ENCODE measurements at regions not wholly inside any gene's neighbourhood (a gene's known extent, or its start where the extent isn't known, plus 50 kb on each side); places are given as distances from the start of the nearest gene placed in this dataset.

GRCh38 chr6:14440940-14441781 lies 323.6 kb downstream of the CD83 start:
- no peak for DNase-seq (ENCODE audit: low read depth in 1 of 2, low spot score in 1 of 2)
- TF ChIP-seq SPI1 (IDR thresholded peaks at IDR 0.05; ENCODE audit: borderline replicate concordance, low read depth) (no peak), CTCF (IDR thresholded peaks at IDR 0.05; ENCODE audit: insufficient read depth, low read length) (no peak), REST (IDR thresholded peaks at IDR 0.05; ENCODE audit: insufficient replicate concordance, low read depth) (no peak), GABPA (IDR thresholded peaks at IDR 0.05; ENCODE audit: low read depth) (no peak), POLR2AphosphoS5 (IDR thresholded peaks at IDR 0.05; ENCODE audit: low read depth) (no peak)
- Histone ChIP-seq H3K27ac (replicated peaks) (no peak overlapping the region), H3K27me3 (ENCODE audit: insufficient read depth, poor library complexity, severe bottlenecking) (no peaks in the 10 kb centered on the region), H3K4me3 (replicated peaks; ENCODE audit: insufficient read depth, low read length) (no peak overlapping the region)

GRCh38 chr6:14442242-14442641 lies 324.7 kb downstream of the CD83 start:
- no peak overlapping the region for H3K4me3 ChIP-seq (replicated peaks; ENCODE audit: insufficient read depth, low read length)
- peak in 1 of 2 experiments; percentile 60 for DNase-seq (ENCODE audit: low read depth in 1 of 2, low spot score in 1 of 2)
- no peak overlapping the region for H3K27ac ChIP-seq (replicated peaks)
- TF ChIP-seq SPI1 (IDR thresholded peaks at IDR 0.05; ENCODE audit: borderline replicate concordance, low read depth) (peak; percentile 86), POLR2AphosphoS5 (IDR thresholded peaks at IDR 0.05; ENCODE audit: low read depth) (no peak)
- H3K27me3 ChIP-seq (ENCODE audit: insufficient read depth, poor library complexity, severe bottlenecking): no peaks in the 10 kb centered on the region

- DNase-seq (ENCODE audit: low read depth in 1 of 2, low spot score in 1 of 2): no peak
- TF ChIP-seq POLR2AphosphoS5 (IDR thresholded peaks at IDR 0.05; ENCODE audit: low read depth) (no peak), CTCF (IDR thresholded peaks at IDR 0.05; ENCODE audit: insufficient read depth, low read length) (no peak), SPI1 (IDR thresholded peaks at IDR 0.05; ENCODE audit: borderline replicate concordance, low read depth) (no peak), GABPA (IDR thresholded peaks at IDR 0.05; ENCODE audit: low read depth) (no peak), REST (IDR thresholded peaks at IDR 0.05; ENCODE audit: insufficient replicate concordance, low read depth) (no peak)
Measured at GRCh38 chr6:14443629-14444268, 326.2 kb downstream of the CD83 start.

GRCh38 chr6:14444295-14444972 lies 326.9 kb downstream of the CD83 start:
- no peaks in the 10 kb centered on the region for H3K27me3 ChIP-seq (ENCODE audit: insufficient read depth, poor library complexity, severe bottlenecking)
- DNase-seq (ENCODE audit: low read depth in 1 of 2, low spot score in 1 of 2): no peak
- TF ChIP-seq CTCF (IDR thresholded peaks at IDR 0.05; ENCODE audit: insufficient read depth, low read length): no peak
- no peak for TF ChIP-seq GABPA (IDR thresholded peaks at IDR 0.05; ENCODE audit: low read depth)
- TF ChIP-seq SPI1 (IDR thresholded peaks at IDR 0.05; ENCODE audit: borderline replicate concordance, low read depth): no peak
- TF ChIP-seq POLR2AphosphoS5 (IDR thresholded peaks at IDR 0.05; ENCODE audit: low read depth): no peak
- no peak for TF ChIP-seq REST (IDR thresholded peaks at IDR 0.05; ENCODE audit: insufficient replicate concordance, low read depth)

More at GRCh38 chr6:14443629-14444268, 326.2 kb downstream of the CD83 start:
- no peaks in the 10 kb centered on the region for H3K27me3 ChIP-seq (ENCODE audit: insufficient read depth, poor library complexity, severe bottlenecking)
- no peak overlapping the region for H3K4me3 ChIP-seq (replicated peaks; ENCODE audit: insufficient read depth, low read length)
- H3K27ac ChIP-seq (replicated peaks): no peak overlapping the region

More at GRCh38 chr6:14444295-14444972, 326.9 kb downstream of the CD83 start:
- no peak overlapping the region for H3K4me3 ChIP-seq (replicated peaks; ENCODE audit: insufficient read depth, low read length)
- H3K27ac ChIP-seq (replicated peaks): no peak overlapping the region

Data from HL-60 (cell line).